H1 (cell line): ENCODE measurements at regions not wholly inside any gene's neighbourhood (a gene's known extent, or its start where the extent isn't known, plus 50 kb on each side); places are given as distances from the start of the nearest gene placed in this dataset.

Experiments
- CTCF ChIA-PET: fragments of 300-600 bp; sonication (Branson Sonifier 250); formaldehyde crosslinking; loops from one replicate; lab custom pipeline; 2021; ENCODE audit not compliant: partially characterized antibody; lab: Charles Lee
- POLR2A ChIA-PET: fragments of 300-600 bp; sonication (Branson Sonifier 250); formaldehyde crosslinking; loops from one replicate; lab custom pipeline; 2021; ENCODE audit warnings: inconsistent platforms; ENCODE audit not compliant: partially characterized antibody; lab: Charles Lee
- DNase-seq, 2 experiments: peaks; one replicate each; pipeline versions ENCODE4 v3.0.0 to v3.0.0-alpha.2; 2010 to 2022; ENCODE audit warnings: low spot score in 2 of 2, low read depth in 1 of 2, mixed read lengths in 1 of 2
- FAIRE-seq: peaks from 2 replicates; lab custom pipeline; 2011; peaks lifted over from hg19 to GRCh38; lab: Jason Lieb, UNC
- H2AFZ ChIP-seq: 2 replicates; pipeline ENCODE4 v1.8.1; 2012; ENCODE audit warnings: low read length, inconsistent platforms
- H2AK5ac ChIP-seq: 2 replicates; pipeline ENCODE4 v1.6.1; 2013; ENCODE audit warnings: low read depth, low read length
- H2BK120ac ChIP-seq: replicated peaks from 2 replicates; pipeline ENCODE3; 2013; ENCODE audit warnings: low read depth, low read length, inconsistent platforms
- H2BK12ac ChIP-seq: 2 replicates; pipeline ENCODE4 v1.6.1; 2013; ENCODE audit warnings: low read depth, low read length
- H2BK15ac ChIP-seq: 2 replicates; pipeline ENCODE4 v1.6.1; 2013; ENCODE audit warnings: low read length
- H2BK20ac ChIP-seq: 2 replicates; pipeline ENCODE4 v1.6.1; 2013; ENCODE audit warnings: low read length
- H2BK5ac ChIP-seq: 2 replicates; pipeline ENCODE4 v1.6.1; 2013; ENCODE audit warnings: low read depth, low read length
- H3K14ac ChIP-seq: 2 replicates; pipeline ENCODE4 v1.6.1; 2013; ENCODE audit warnings: inconsistent platforms; ENCODE audit not compliant: insufficient read length
- H3K18ac ChIP-seq: 2 replicates; pipeline ENCODE4 v1.6.1; 2013; ENCODE audit warnings: low read length; ENCODE audit errors: extremely low read depth
- H3K23ac ChIP-seq: 2 replicates; pipeline ENCODE4 v1.6.1; 2013; ENCODE audit warnings: inconsistent platforms; ENCODE audit not compliant: insufficient read length
- H3K23me2 ChIP-seq: 2 replicates; pipeline ENCODE4 v1.6.1; 2013; ENCODE audit warnings: low read depth, low read length
- H3K27ac ChIP-seq: 2 replicates; pipeline ENCODE4 v1.6.1; 2011; ENCODE audit warnings: low read depth, low read length, inconsistent platforms
- H3K27me3 ChIP-seq, 4 experiments: replicated peaks in 1 of 4; 1 replicate in 1 of 4; 2 replicates in 3 of 4; pipeline versions ENCODE4 v1.6.1 to v1.8.1; 2011 to 2013; ENCODE audit warnings: low read length in 3 of 4, mild to moderate bottlenecking in 3 of 4, inconsistent platforms in 2 of 4, mixed read lengths in 2 of 4, moderate library complexity in 1 of 4; ENCODE audit not compliant: control insufficient read depth in 3 of 4, insufficient read depth in 3 of 4; ENCODE audit errors: extremely low read depth in 1 of 4
- H3K36me3 ChIP-seq, 4 experiments: 2 replicates each; pipeline versions ENCODE4 v1.6.1 to v1.8.1; 2011 to 2013; ENCODE audit warnings: mild to moderate bottlenecking in 4 of 4, low read length in 3 of 4, moderate library complexity in 2 of 4, control low read depth in 1 of 4, inconsistent platforms in 1 of 4; ENCODE audit not compliant: insufficient read depth in 4 of 4, control insufficient read depth in 2 of 4
- H3K4ac ChIP-seq: replicated peaks from 2 replicates; pipeline ENCODE3; 2013; ENCODE audit warnings: low read length, low read depth, mixed read lengths, inconsistent platforms; ENCODE audit not compliant: insufficient read length
- H3K4me1 ChIP-seq, 4 experiments: replicated peaks in 1 of 4; 1 replicate in 1 of 4; 2 replicates in 3 of 4; pipeline versions ENCODE4 v1.6.1 to v1.8.1; 2011 to 2013; ENCODE audit warnings: low read length in 3 of 4, inconsistent platforms in 2 of 4, mixed read lengths in 1 of 4; ENCODE audit not compliant: insufficient read depth in 4 of 4, control insufficient read depth in 3 of 4
- H3K4me2 ChIP-seq, 2 experiments: 2 replicates each; pipeline versions ENCODE4 v1.6.1 to v1.8.1; 2011 to 2013; ENCODE audit warnings: low read depth in 2 of 2, low read length in 2 of 2, control low read depth in 1 of 2, inconsistent platforms in 1 of 2, mild to moderate bottlenecking in 1 of 2; ENCODE audit not compliant: insufficient read depth in 1 of 2
- H3K4me3 ChIP-seq, 4 experiments: fragments of 200-600, 300-600 bp in 1 of 4; sonication (generic), shearing (Covaris generic), sonication (Bioruptor Twin) in 1 of 4; 2 replicates each; pipeline versions ENCODE4 v1.5.1 to v1.8.1; 2011 to 2016; ENCODE audit warnings: low read length in 4 of 4, low read depth in 3 of 4, control low read depth in 2 of 4, inconsistent platforms in 2 of 4, mild to moderate bottlenecking in 2 of 4, mixed read lengths in 1 of 4, moderate library complexity in 1 of 4; ENCODE audit not compliant: insufficient read depth in 2 of 4; ENCODE audit errors: extremely low read depth in 1 of 4
- H3K56ac ChIP-seq: replicated peaks from 2 replicates; pipeline ENCODE3; 2013; ENCODE audit warnings: low read depth, mild to moderate bottlenecking, mixed read lengths, low read length, inconsistent platforms; ENCODE audit not compliant: insufficient read length
- H3K79me1 ChIP-seq: 2 replicates; pipeline ENCODE4 v1.6.1; 2013; ENCODE audit warnings: low read depth, low read length, control low read depth
- H3K79me2 ChIP-seq, 2 experiments: 2 replicates each; pipeline versions ENCODE4 v1.6.1 to v1.8.1; 2012 to 2013; ENCODE audit warnings: low read length in 2 of 2, mild to moderate bottlenecking in 2 of 2, inconsistent platforms in 1 of 2; ENCODE audit not compliant: insufficient read depth in 2 of 2, control insufficient read depth in 1 of 2
- H3K9ac ChIP-seq, 4 experiments: replicated peaks in 1 of 4; 1 replicate in 1 of 4; 2 replicates in 3 of 4; pipeline versions ENCODE4 v1.6.1 to v1.8.1; 2011 to 2013; ENCODE audit warnings: low read depth in 3 of 4, low read length in 3 of 4, control low read depth in 2 of 4, mild to moderate bottlenecking in 2 of 4, moderate library complexity in 2 of 4, inconsistent platforms in 1 of 4; ENCODE audit errors: extremely low read depth in 1 of 4
- H3K9me3 ChIP-seq, 2 experiments: 2 replicates each; pipeline versions ENCODE4 v1.6.1 to v1.8.1; 2012 to 2013; ENCODE audit warnings: mild to moderate bottlenecking in 2 of 2, moderate library complexity in 2 of 2, control low read depth in 1 of 2, inconsistent platforms in 1 of 2, low read depth in 1 of 2, low read length in 1 of 2, mixed read lengths in 1 of 2; ENCODE audit not compliant: insufficient read depth in 2 of 2
- H4K20me1 ChIP-seq, 2 experiments: replicated peaks in 1 of 2; 2 replicates each; pipeline versions ENCODE3 to v1.8.1; 2011 to 2013; ENCODE audit warnings: inconsistent platforms in 2 of 2, low read length in 2 of 2, mild to moderate bottlenecking in 1 of 2; ENCODE audit not compliant: insufficient read depth in 2 of 2, control insufficient read depth in 1 of 2
- H4K5ac ChIP-seq: 2 replicates; pipeline ENCODE4 v1.6.1; 2013; ENCODE audit warnings: low read length, low read depth, mixed read lengths, inconsistent platforms; ENCODE audit not compliant: insufficient read length
- H4K8ac ChIP-seq: 2 replicates; pipeline ENCODE4 v1.8.0; 2013; ENCODE audit warnings: mild to moderate bottlenecking, moderate library complexity, low read length, inconsistent platforms; ENCODE audit not compliant: insufficient read depth; ENCODE audit errors: extremely low read depth
- H4K91ac ChIP-seq: replicated peaks from 2 replicates; pipeline ENCODE3; 2013; ENCODE audit warnings: low read length, mixed read lengths, inconsistent platforms; ENCODE audit not compliant: insufficient read length
- BRCA1 ChIP-seq: IDR thresholded peaks from 2 replicates; pipeline ENCODE4 v1.6.1; 2012; ENCODE audit warnings: low read depth, low read length, improper control_type of control experiment
- CREB1 ChIP-seq: IDR thresholded peaks from 2 replicates; pipeline ENCODE4 v1.6.1; 2012; ENCODE audit warnings: inconsistent platforms
- NRF1 ChIP-seq: IDR thresholded peaks from 2 replicates; pipeline ENCODE4 v1.6.1; 2011; ENCODE audit warnings: mild to moderate bottlenecking, low read depth, low read length, improper control_type of control experiment
- SP4 ChIP-seq: IDR thresholded peaks from 2 replicates; pipeline ENCODE4 v1.6.1; 2012; ENCODE audit warnings: low read length, inconsistent platforms
- TF ChIP-seq, protein P1 (sequence below): IDR thresholded peaks from 2 replicates; pipeline ENCODE4 v1.6.1; 2012; ENCODE audit warnings: inconsistent platforms
- TF ChIP-seq, protein P2 (sequence below): IDR thresholded peaks from 2 replicates; pipeline ENCODE4 v1.6.1; 2011; ENCODE audit warnings: low read length, improper control_type of control experiment

DNA sequence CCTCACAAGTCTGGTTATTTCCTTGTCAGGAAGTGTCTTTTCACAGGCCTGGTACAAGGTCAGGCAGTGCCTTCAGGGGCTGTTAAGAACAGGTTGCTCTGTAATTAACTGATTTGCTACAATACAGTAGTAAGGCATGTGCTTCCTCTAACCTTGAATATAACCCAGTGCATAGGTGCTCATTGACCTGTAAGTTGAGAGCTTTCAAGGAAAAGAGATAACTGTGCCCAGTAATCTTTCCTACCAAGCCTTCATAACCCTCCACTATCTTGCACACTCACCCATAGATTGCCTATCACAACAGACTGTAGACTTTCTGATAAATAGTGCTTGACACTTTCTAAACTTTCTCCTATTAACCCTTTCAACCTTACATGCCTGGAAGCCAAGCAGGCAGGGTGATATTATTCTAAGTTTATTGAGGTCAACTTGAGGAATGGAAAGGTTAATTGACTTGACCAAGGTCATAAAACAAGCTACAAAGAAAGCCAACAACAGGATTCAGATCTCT lies 148.1 kb downstream of the PPARGC1A start:
- H4K8ac ChIP-seq = no peak overlapping the region
- no peak overlapping the region for H4K5ac ChIP-seq
- H3K36me3 ChIP-seq = no peaks in the 10 kb centered on the region
- no peaks in the 10 kb centered on the region for H3K27me3 ChIP-seq
- H3K56ac ChIP-seq = no peak overlapping the region
- H4K20me1 ChIP-seq = no peaks in the 10 kb centered on the region
- no peaks in the 10 kb centered on the region for H3K23me2 ChIP-seq
- DNase-seq = no peak
- CTCF ChIA-PET = interaction anchor here (1.3 kb wide), 1 partner anchor 10 kb away, joined by 4 read pairs; no protein-coding TSS in a partner anchor
- H2AK5ac ChIP-seq = no peak overlapping the region
- H2BK12ac ChIP-seq = no peak overlapping the region
- H2BK15ac ChIP-seq = no peak overlapping the region
- H3K4me2 ChIP-seq = no peak overlapping the region
- H3K79me2 ChIP-seq = no peaks in the 10 kb centered on the region
- H3K9me3 ChIP-seq = no peaks in the 10 kb centered on the region; a peak in 1 of 4 replicates
- no peak overlapping the region for H3K4me3 ChIP-seq
- FAIRE-seq = no peak
- H3K4me1 ChIP-seq = no peaks in the 10 kb centered on the region
- no peak overlapping the region for H2BK20ac ChIP-seq
- no peak overlapping the region for H2BK120ac ChIP-seq
- no peak overlapping the region for H2AFZ ChIP-seq
- no peak overlapping the region for H3K4ac ChIP-seq
- no peak overlapping the region for H3K9ac ChIP-seq
- H2BK5ac ChIP-seq = no peak overlapping the region
- no peak overlapping the region for H3K23ac ChIP-seq
- no peaks in the 10 kb centered on the region for H3K79me1 ChIP-seq
- no peak overlapping the region for H4K91ac ChIP-seq
- H3K18ac ChIP-seq = no peak overlapping the region
- H3K14ac ChIP-seq = no peak overlapping the region
- POLR2A ChIA-PET = no interaction called here
- H3K27ac ChIP-seq = no peak overlapping the region
- TF ChIP-seq SP4 (no peak), BRCA1 (no peak), NRF1 (no peak), CREB1 (no peak)
- TF ChIP-seq, protein P1, sequence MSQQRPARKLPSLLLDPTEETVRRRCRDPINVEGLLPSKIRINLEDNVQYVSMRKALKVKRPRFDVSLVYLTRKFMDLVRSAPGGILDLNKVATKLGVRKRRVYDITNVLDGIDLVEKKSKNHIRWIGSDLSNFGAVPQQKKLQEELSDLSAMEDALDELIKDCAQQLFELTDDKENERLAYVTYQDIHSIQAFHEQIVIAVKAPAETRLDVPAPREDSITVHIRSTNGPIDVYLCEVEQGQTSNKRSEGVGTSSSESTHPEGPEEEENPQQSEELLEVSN = no peak
- TF ChIP-seq, protein P2, sequence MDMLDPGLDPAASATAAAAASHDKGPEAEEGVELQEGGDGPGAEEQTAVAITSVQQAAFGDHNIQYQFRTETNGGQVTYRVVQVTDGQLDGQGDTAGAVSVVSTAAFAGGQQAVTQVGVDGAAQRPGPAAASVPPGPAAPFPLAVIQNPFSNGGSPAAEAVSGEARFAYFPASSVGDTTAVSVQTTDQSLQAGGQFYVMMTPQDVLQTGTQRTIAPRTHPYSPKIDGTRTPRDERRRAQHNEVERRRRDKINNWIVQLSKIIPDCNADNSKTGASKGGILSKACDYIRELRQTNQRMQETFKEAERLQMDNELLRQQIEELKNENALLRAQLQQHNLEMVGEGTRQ = no peak
